H9 (cell line): ENCODE measurements at regions not wholly inside any gene's neighbourhood (a gene's known extent, or its start where the extent isn't known, plus 50 kb on each side); places are given as distances from the start of the nearest gene placed in this dataset.

ENCODE experiments used
- DNase-seq: peaks from one replicate; pipeline ENCODE4 v3.0.0-alpha.2; 2017
- H2AFZ ChIP-seq: one replicate; pipeline ENCODE4 v1.6.1; 2013; ENCODE audit warnings: mild to moderate bottlenecking, low read length, control low read depth, moderate library complexity
- H2AK5ac ChIP-seq: 2 replicates; pipeline ENCODE4 v1.6.1; 2013; ENCODE audit warnings: low read length, control low read depth, mixed read lengths; ENCODE audit not compliant: insufficient read length
- H2BK120ac ChIP-seq: one replicate; pipeline ENCODE4 v1.6.1; 2013; ENCODE audit warnings: low read depth, mild to moderate bottlenecking, low read length, control low read depth, inconsistent platforms; ENCODE audit not compliant: poor library complexity, severe bottlenecking
- H2BK12ac ChIP-seq: 2 replicates; pipeline ENCODE4 v1.6.1; 2013; ENCODE audit warnings: low read length, control low read depth, mixed read lengths, low read depth; ENCODE audit not compliant: insufficient read length
- H2BK15ac ChIP-seq: 2 replicates; pipeline ENCODE4 v1.6.1; 2013; ENCODE audit warnings: low read depth, low read length, control low read depth
- H2BK20ac ChIP-seq: one replicate; pipeline ENCODE4 v1.6.1; 2013; ENCODE audit warnings: low read depth, mild to moderate bottlenecking, low read length, control low read depth, inconsistent platforms; ENCODE audit not compliant: poor library complexity, severe bottlenecking
- H2BK5ac ChIP-seq: 2 replicates; pipeline ENCODE4 v1.6.1; 2013; ENCODE audit warnings: low read length, control low read depth, mixed read lengths; ENCODE audit not compliant: insufficient read length
- H3K14ac ChIP-seq: 2 replicates; pipeline ENCODE4 v1.6.1; 2013; ENCODE audit warnings: low read length, control low read depth; ENCODE audit not compliant: insufficient read depth
- H3K18ac ChIP-seq: 2 replicates; pipeline ENCODE4 v1.6.1; 2013; ENCODE audit warnings: low read depth, mild to moderate bottlenecking, mixed read lengths, low read length, control low read depth; ENCODE audit not compliant: insufficient read length
- H3K23ac ChIP-seq: 2 replicates; pipeline ENCODE4 v1.6.1; 2013; ENCODE audit warnings: low read length, control low read depth, mixed read lengths, low read depth; ENCODE audit not compliant: insufficient read length
- H3K23me2 ChIP-seq: 2 replicates; pipeline ENCODE4 v1.6.1; 2013; ENCODE audit warnings: low read depth, mild to moderate bottlenecking, mixed read lengths, low read length, control low read depth; ENCODE audit not compliant: insufficient read length, poor library complexity, severe bottlenecking
- H3K27ac ChIP-seq: 2 replicates; pipeline ENCODE4 v1.5.1; 2013; ENCODE audit warnings: low read length, control low read depth, mixed read lengths, low read depth; ENCODE audit not compliant: insufficient read length
- H3K27me3 ChIP-seq: 2 replicates; pipeline ENCODE4 v1.6.1; 2013; ENCODE audit warnings: low read length, control low read depth, inconsistent platforms; ENCODE audit not compliant: insufficient read depth
- H3K4ac ChIP-seq: 2 replicates; pipeline ENCODE4 v1.6.1; 2013; ENCODE audit warnings: low read depth, mild to moderate bottlenecking, control low read depth, inconsistent platforms, low read length, moderate library complexity
- H3K4me1 ChIP-seq: 2 replicates; pipeline ENCODE4 v1.6.1; 2013; ENCODE audit warnings: low read length, control low read depth, inconsistent platforms; ENCODE audit not compliant: insufficient read depth
- H3K4me2 ChIP-seq: 2 replicates; pipeline ENCODE4 v1.6.1; 2013; ENCODE audit warnings: low read length, control low read depth, mixed read lengths; ENCODE audit not compliant: insufficient read length, insufficient read depth
- H3K56ac ChIP-seq: 2 replicates; pipeline ENCODE4 v1.6.1; 2013; ENCODE audit warnings: low read depth, mild to moderate bottlenecking, mixed read lengths, low read length, control low read depth; ENCODE audit not compliant: insufficient read length
- H3K79me1 ChIP-seq: 2 replicates; pipeline ENCODE4 v1.6.1; 2013; ENCODE audit warnings: low read depth, mild to moderate bottlenecking, moderate library complexity, low read length, control low read depth, inconsistent platforms; ENCODE audit not compliant: insufficient read depth, poor library complexity, severe bottlenecking
- H3K79me2 ChIP-seq: 2 replicates; pipeline ENCODE4 v1.6.1; 2013; ENCODE audit warnings: low read length, control low read depth, inconsistent platforms; ENCODE audit not compliant: insufficient read depth
- H3K9ac ChIP-seq: 2 replicates; pipeline ENCODE4 v1.6.1; 2013; ENCODE audit warnings: low read length, control low read depth, mixed read lengths; ENCODE audit not compliant: insufficient read length; ENCODE audit errors: extremely low read depth
- H3K9me3 ChIP-seq: one replicate; pipeline ENCODE4 v1.6.1; 2013; ENCODE audit warnings: low read depth, low read length, inconsistent platforms; ENCODE audit not compliant: control insufficient read depth
- H3T11ph ChIP-seq: one replicate; pipeline ENCODE4 v1.6.1; 2013; ENCODE audit warnings: mild to moderate bottlenecking, low read length, control low read depth, inconsistent platforms
- H4K20me1 ChIP-seq: one replicate; pipeline ENCODE4 v1.6.1; 2013; ENCODE audit not compliant: control insufficient read depth, insufficient read length, insufficient read depth
- H4K5ac ChIP-seq: 2 replicates; pipeline ENCODE4 v1.6.1; 2013; ENCODE audit warnings: low read depth, mild to moderate bottlenecking, mixed read lengths, low read length, control low read depth; ENCODE audit not compliant: insufficient read length
- H4K8ac ChIP-seq: replicated peaks from 2 replicates; pipeline ENCODE4 v1.6.1; 2013; ENCODE audit warnings: low read length, control low read depth, mixed read lengths, low read depth; ENCODE audit not compliant: insufficient read length
- H4K91ac ChIP-seq: 2 replicates; pipeline ENCODE4 v1.6.1; 2013; ENCODE audit warnings: low read depth, mild to moderate bottlenecking, moderate library complexity, mixed read lengths, low read length, control low read depth; ENCODE audit not compliant: insufficient read length
- H3K27ac Mint-ChIP-seq, 3 experiments: 2 replicates in 2 of 3; 3 replicates in 1 of 3; pipeline ENCODE4 v1.8.0; 2020 to 2021; ENCODE audit warnings: mixed read lengths in 3 of 3, mild to moderate bottlenecking in 1 of 3, moderate library complexity in 1 of 3
- H3K27me3 Mint-ChIP-seq: 2 replicates; pipeline ENCODE4 v1.8.0; 2021; ENCODE audit warnings: low read depth, mild to moderate bottlenecking, moderate library complexity, mixed read lengths
- H3K36me3 Mint-ChIP-seq, 3 experiments: 2 replicates in 2 of 3; 3 replicates in 1 of 3; pipeline ENCODE4 v1.8.0; 2020 to 2021; ENCODE audit warnings: low read depth in 3 of 3, mixed read lengths in 3 of 3; ENCODE audit not compliant: insufficient read depth in 1 of 3
- H3K4me1 Mint-ChIP-seq, 2 experiments: 2 replicates each; pipeline ENCODE4 v1.8.0; 2020; ENCODE audit warnings: mixed read lengths in 2 of 2
- H3K4me3 Mint-ChIP-seq, 2 experiments: 2 replicates in 1 of 2; 3 replicates in 1 of 2; pipeline ENCODE4 v1.8.0; 2020 to 2021; ENCODE audit warnings: mild to moderate bottlenecking in 2 of 2, mixed read lengths in 2 of 2, moderate library complexity in 1 of 2
- H3K9me3 Mint-ChIP-seq, 2 experiments: 2 replicates in 1 of 2; 3 replicates in 1 of 2; pipeline ENCODE4 v1.8.0; 2020; ENCODE audit warnings: mild to moderate bottlenecking in 2 of 2, mixed read lengths in 2 of 2, moderate library complexity in 1 of 2
- WGBS: extraction: QIAGEN DNeasy Blood & Tissue Kit; methylation state at CpG from one replicate; pipeline ENCODE4 v1.1.7; 2013; ENCODE audit warnings: missing lambda C conversion rate, low lambda C conversion rate, mixed read lengths; ENCODE audit not compliant: insufficient read length; ENCODE audit errors: extremely low coverage; 5-methylcytosine and 5-hydroxymethylcytosine counted together
- TF ChIP-seq, protein P1 (sequence below): fragments of 200-600 bp; sonication (generic); conservative IDR thresholded peaks from 3 replicates; pipeline ENCODE4 v1.8.0; 2021; ENCODE audit warnings: antibody characterized with exemption, mild to moderate bottlenecking

DNA sequence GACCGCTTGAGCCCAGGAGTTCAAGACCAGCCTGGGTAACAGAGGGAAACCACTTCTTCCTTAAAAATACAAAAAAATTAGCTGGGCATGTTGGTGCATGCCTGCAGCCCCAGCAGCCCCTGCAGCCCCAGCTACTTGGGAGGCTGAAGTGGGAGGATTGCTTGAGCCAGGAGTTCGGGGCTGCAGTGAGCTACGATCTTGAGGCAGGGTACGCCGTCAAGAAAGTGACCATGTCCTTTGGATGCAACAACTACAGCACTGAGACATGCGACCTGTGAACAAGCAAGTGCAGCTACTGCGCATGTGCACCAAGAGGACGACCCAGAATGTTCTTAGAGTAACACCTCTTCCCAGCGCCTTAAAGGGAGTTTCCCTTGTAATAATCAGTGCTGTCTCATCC is 66.6 kb upstream of the ZNF479 start:
- Histone ChIP-seq H3K56ac (no peak overlapping the region), H4K8ac (no peak overlapping the region), H3K14ac (no peak overlapping the region), H3K9me3 (peaks cover 38% of the 10 kb centered on the region), H2AK5ac (no peak overlapping the region), H2BK5ac (no peak overlapping the region), H3T11ph (no peak overlapping the region), H3K23ac (no peak overlapping the region), H3K4me1 (no peaks in the 10 kb centered on the region), H3K9ac (no peak overlapping the region), H3K27me3 (no peaks in the 10 kb centered on the region), H2AFZ (no peak overlapping the region), H3K23me2 (peaks cover 3% of the 10 kb centered on the region), H3K4ac (no peak overlapping the region), H4K5ac (no peak overlapping the region), H2BK15ac (no peak overlapping the region), H3K27ac (no peak overlapping the region), H3K79me1 (no peaks in the 10 kb centered on the region), H3K4me2 (no peak overlapping the region), H4K20me1 (no peaks in the 10 kb centered on the region), H2BK120ac (no peak overlapping the region), H3K18ac (no peak overlapping the region), H2BK12ac (no peak overlapping the region), H2BK20ac (no peak overlapping the region), H3K79me2 (no peaks in the 10 kb centered on the region), H4K91ac (no peak overlapping the region)
- Mint-ChIP-seq H3K27ac (no peak overlapping the region), H3K4me1 (no peaks in the 10 kb centered on the region), H3K9me3 (peaks cover 21 to 31% of the 10 kb centered on the region in 2 experiments), H3K36me3 (peaks cover 0 to 3% (median 2%) of the 10 kb centered on the region in 3 experiments; a peak in 2 of 7 replicates), H3K27me3 (peaks cover 3% of the 10 kb centered on the region; the same call in 1 of the 2 replicates), H3K4me3 (no peak overlapping the region)
- TF ChIP-seq, protein P1, sequence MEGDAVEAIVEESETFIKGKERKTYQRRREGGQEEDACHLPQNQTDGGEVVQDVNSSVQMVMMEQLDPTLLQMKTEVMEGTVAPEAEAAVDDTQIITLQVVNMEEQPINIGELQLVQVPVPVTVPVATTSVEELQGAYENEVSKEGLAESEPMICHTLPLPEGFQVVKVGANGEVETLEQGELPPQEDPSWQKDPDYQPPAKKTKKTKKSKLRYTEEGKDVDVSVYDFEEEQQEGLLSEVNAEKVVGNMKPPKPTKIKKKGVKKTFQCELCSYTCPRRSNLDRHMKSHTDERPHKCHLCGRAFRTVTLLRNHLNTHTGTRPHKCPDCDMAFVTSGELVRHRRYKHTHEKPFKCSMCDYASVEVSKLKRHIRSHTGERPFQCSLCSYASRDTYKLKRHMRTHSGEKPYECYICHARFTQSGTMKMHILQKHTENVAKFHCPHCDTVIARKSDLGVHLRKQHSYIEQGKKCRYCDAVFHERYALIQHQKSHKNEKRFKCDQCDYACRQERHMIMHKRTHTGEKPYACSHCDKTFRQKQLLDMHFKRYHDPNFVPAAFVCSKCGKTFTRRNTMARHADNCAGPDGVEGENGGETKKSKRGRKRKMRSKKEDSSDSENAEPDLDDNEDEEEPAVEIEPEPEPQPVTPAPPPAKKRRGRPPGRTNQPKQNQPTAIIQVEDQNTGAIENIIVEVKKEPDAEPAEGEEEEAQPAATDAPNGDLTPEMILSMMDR = no peak
- WGBS = no CpG with 5 or more reads among the region's 9 CpGs
- no peak for DNase-seq
